HG02678 (cell line): ENCODE measurements at regions not wholly inside any gene's neighbourhood (a gene's known extent, or its start where the extent isn't known, plus 50 kb on each side); places are given as distances from the start of the nearest gene placed in this dataset.

Experiments
- ATAC-seq: cut with Tn5 transposase; IDR thresholded peaks from one replicate; pipeline ENCODE4 v1.9.1; 2021; ENCODE audit warnings: mild to moderate bottlenecking, moderate library complexity; ENCODE audit not compliant: unreplicated experiment

GRCh38 chr1:239436286-239436685 lies 49.9 kb downstream of the CHRM3 start:
- no peak for ATAC-seq

GRCh38 chr1:239437822-239438221 lies 51.5 kb downstream of the CHRM3 start:
- no peak for ATAC-seq

GRCh38 chr1:239438891-239439290 lies 52.5 kb downstream of the CHRM3 start:
- ATAC-seq = no peak

GRCh38 chr1:239443361-239443760 lies 57.0 kb downstream of the CHRM3 start:
- no peak for ATAC-seq

GRCh38 chr1:239446611-239447010 lies 60.2 kb downstream of the CHRM3 start:
- ATAC-seq = no peak

- no peak for ATAC-seq
These were observed 62.5 kb downstream of the CHRM3 start for GRCh38 chr1:239448911-239449310.

- ATAC-seq = no peak
These were observed 69.4 kb downstream of the CHRM3 start for GRCh38 chr1:239455743-239456142.

- no peak for ATAC-seq
These were observed 70.4 kb downstream of the CHRM3 start for GRCh38 chr1:239456788-239457187.

GRCh38 chr1:239457491-239458143 lies 71.2 kb downstream of the CHRM3 start:
- ATAC-seq = peak; percentile 49

GRCh38 chr1:239458144-239458500 lies 71.8 kb downstream of the CHRM3 start:
- ATAC-seq = peak; percentile 72

GRCh38 chr1:239467730-239468129 lies 81.4 kb downstream of the CHRM3 start:
- no peak for ATAC-seq

GRCh38 chr1:239478069-239478468 lies 91.7 kb downstream of the CHRM3 start:
- ATAC-seq = no peak

GRCh38 chr1:239483391-239483790 lies 97.0 kb downstream of the CHRM3 start:
- ATAC-seq = no peak

GRCh38 chr1:239493811-239494414 lies 107.5 kb downstream of the CHRM3 start:
- ATAC-seq = no peak

GRCh38 chr1:239505094-239505493 lies 118.7 kb downstream of the CHRM3 start:
- no peak for ATAC-seq

GRCh38 chr1:239507826-239508225 lies 121.5 kb downstream of the CHRM3 start:
- ATAC-seq = no peak

GRCh38 chr1:239511875-239512274 lies 125.5 kb downstream of the CHRM3 start:
- no peak for ATAC-seq

GRCh38 chr1:239516579-239516978 lies 130.2 kb downstream of the CHRM3 start:
- no peak for ATAC-seq

GRCh38 chr1:239526391-239526790 lies 140.0 kb downstream of the CHRM3 start:
- ATAC-seq = no peak

- ATAC-seq = no peak
These were observed 140.8 kb downstream of the CHRM3 start for GRCh38 chr1:239527051-239527693.

GRCh38 chr1:239536165-239536849 lies 149.9 kb downstream of the CHRM3 start:
- ATAC-seq = no peak

- no peak for ATAC-seq
These were observed 151.4 kb downstream of the CHRM3 start for GRCh38 chr1:239537795-239538194.
